OCI-LY7 (cell line): ENCODE measurements at regions not wholly inside any gene's neighbourhood (a gene's known extent, or its start where the extent isn't known, plus 50 kb on each side); places are given as distances from the start of the nearest gene placed in this dataset.

Source experiments
- BruUV-seq: library from RNA; stranded (reverse); fragments of 400-500 nt; replicated peaks from 2 replicates; lab custom pipeline; 2021; lab: Mats Ljungman, UMichigan
- CTCF ChIA-PET: fragments of 300-600 bp; sonication (Branson Sonifier 250); formaldehyde crosslinking; loops from one replicate; lab custom pipeline; 2022; ENCODE audit warnings: antibody characterized with exemption; ENCODE audit not compliant: unreplicated experiment; lab: Charles Lee
- POLR2A ChIA-PET: fragments of 300-600 bp; sonication (Branson Sonifier 250); formaldehyde crosslinking; loops from one replicate; lab custom pipeline; 2022; ENCODE audit warnings: antibody characterized with exemption; lab: Charles Lee
- DNase-seq: peaks from one replicate; pipeline ENCODE4 v3.0.0-alpha.2; 2015; ENCODE audit warnings: low spot score
- H2AFZ ChIP-seq: fragments of 200-600 bp; sonication (generic), shearing (Covaris generic); 2 replicates; pipeline ENCODE4 v1.6.1; 2014; ENCODE audit warnings: mild to moderate bottlenecking, antibody characterized with exemption, low read length, moderate library complexity
- H3K27ac ChIP-seq: fragments of 200-600 bp; sonication (generic); 2 replicates; pipeline ENCODE4 v1.5.1; 2014; ENCODE audit warnings: mixed run types, low read depth, mild to moderate bottlenecking, moderate library complexity, low read length, inconsistent platforms; ENCODE audit not compliant: poor library complexity, severe bottlenecking
- H3K36me3 ChIP-seq: fragments of 200-600 bp; sonication (generic); 2 replicates; pipeline ENCODE4 v1.6.1; 2014; ENCODE audit warnings: mild to moderate bottlenecking, antibody characterized with exemption, low read length, moderate library complexity, mixed read lengths; ENCODE audit not compliant: insufficient read depth
- H3K4me1 ChIP-seq: fragments of 200-600 bp; sonication (generic); 2 replicates; pipeline ENCODE4 v1.5.1; 2014; ENCODE audit warnings: mild to moderate bottlenecking, low read length; ENCODE audit not compliant: insufficient read depth, poor library complexity, severe bottlenecking
- H3K4me2 ChIP-seq: fragments of 200-600 bp; sonication (generic); 2 replicates; pipeline ENCODE4 v1.6.1; 2014; ENCODE audit warnings: mild to moderate bottlenecking, low read length
- H3K4me3 ChIP-seq: fragments of 200-600 bp; sonication (generic); 2 replicates; pipeline ENCODE4 v1.5.1; 2014; ENCODE audit warnings: mild to moderate bottlenecking, low read depth, low read length; ENCODE audit not compliant: poor library complexity, severe bottlenecking
- H3K79me2 ChIP-seq: fragments of 200-600 bp; sonication (generic); 2 replicates; pipeline ENCODE4 v1.6.1; 2016; ENCODE audit warnings: low read depth, mild to moderate bottlenecking, low read length, moderate library complexity, mixed read lengths; ENCODE audit not compliant: insufficient read depth
- H3K9me2 ChIP-seq: fragments of 200-600 bp; sonication (generic); 2 replicates; pipeline ENCODE4 v1.6.1; 2016; ENCODE audit warnings: mild to moderate bottlenecking, low read length, mixed read lengths; ENCODE audit not compliant: insufficient read depth
- H3K9me3 ChIP-seq: fragments of 200-600 bp; sonication (generic); 2 replicates; pipeline ENCODE4 v1.6.1; 2014; ENCODE audit warnings: mild to moderate bottlenecking, mixed run types, low read length, mixed read lengths
- H4K20me1 ChIP-seq: fragments of 200-600 bp; sonication (generic); 2 replicates; pipeline ENCODE4 v1.6.1; 2014; ENCODE audit warnings: mild to moderate bottlenecking, antibody characterized with exemption, low read length, moderate library complexity, mixed read lengths; ENCODE audit not compliant: insufficient read depth
- CTCF ChIP-seq: fragments of 200-600 bp; sonication (generic); conservative IDR thresholded peaks from 2 replicates; pipeline ENCODE4 v1.5.1; 2014; ENCODE audit warnings: mild to moderate bottlenecking, antibody characterized with exemption, low read length, moderate library complexity, mixed read lengths
- EZH2phosphoT487 ChIP-seq: fragments of 200-600 bp; sonication (generic); IDR thresholded peaks from 2 replicates; pipeline ENCODE4 v1.6.1; 2018; ENCODE audit warnings: low read depth, borderline replicate concordance, mild to moderate bottlenecking, mixed run types, antibody characterized with exemption, low read length, moderate library complexity, mixed read lengths
- intact Hi-C: fragments of 100-400 bp; cut with micrococcal nuclease; formaldehyde crosslinking; loops from one replicate; pipeline ENCODE4 v1.10.0; 2022; ENCODE audit not compliant: unreplicated experiment

GRCh38 chr7:31253532-31253931 lies 87.0 kb downstream of the NEUROD6 start:
- no peaks in the 10 kb centered on the region for H3K36me3 ChIP-seq
- no peaks in the 10 kb centered on the region for H4K20me1 ChIP-seq
- H3K4me1 ChIP-seq, result no peaks in the 10 kb centered on the region
- no peaks in the 10 kb centered on the region for H3K79me2 ChIP-seq
- TF ChIP-seq CTCF (no peak), EZH2phosphoT487 (no peak)
- H3K27ac ChIP-seq, result no peak overlapping the region
- no peak for DNase-seq
- no TSS peak for BruUV-seq
- no peak overlapping the region for H3K4me2 ChIP-seq
- CTCF ChIA-PET, result no interaction called here
- no peak overlapping the region for H2AFZ ChIP-seq
- POLR2A ChIA-PET, result interaction anchor here (0.7 kb wide), 1 partner anchor 560 kb away, joined by 3 read pairs; no protein-coding TSS in a partner anchor
- H3K4me3 ChIP-seq, result no peak overlapping the region
- no peaks in the 10 kb centered on the region for H3K9me2 ChIP-seq
- intact Hi-C loops, result no loop called here
- no peaks in the 10 kb centered on the region for H3K9me3 ChIP-seq

GRCh38 chr7:31251441-31251840 lies 89.1 kb downstream of the NEUROD6 start:
- BruUV-seq, result no TSS peak
- Histone ChIP-seq H3K9me3 (no peaks in the 10 kb centered on the region), H3K9me2 (no peaks in the 10 kb centered on the region), H3K4me2 (no peak overlapping the region), H2AFZ (no peak overlapping the region), H3K27ac (no peak overlapping the region), H4K20me1 (no peaks in the 10 kb centered on the region), H3K4me3 (no peak overlapping the region), H3K79me2 (no peaks in the 10 kb centered on the region), H3K4me1 (no peaks in the 10 kb centered on the region), H3K36me3 (no peaks in the 10 kb centered on the region)
- no peak for DNase-seq
- ChIA-PET POLR2A (no interaction called here), CTCF (no interaction called here)
- TF ChIP-seq CTCF (no peak), EZH2phosphoT487 (no peak)
- intact Hi-C loops, result no loop called here

- no peaks in the 10 kb centered on the region for H3K36me3 ChIP-seq
- intact Hi-C loops, result no loop called here
- H3K79me2 ChIP-seq, result no peaks in the 10 kb centered on the region
- no peaks in the 10 kb centered on the region for H3K9me3 ChIP-seq
- H3K4me3 ChIP-seq, result no peak overlapping the region
- H2AFZ ChIP-seq, result no peak overlapping the region
- BruUV-seq, result no TSS peak
- no peaks in the 10 kb centered on the region for H3K4me1 ChIP-seq
- H4K20me1 ChIP-seq, result no peaks in the 10 kb centered on the region
- H3K4me2 ChIP-seq, result no peak overlapping the region
- H3K9me2 ChIP-seq, result no peaks in the 10 kb centered on the region
- TF ChIP-seq EZH2phosphoT487 (no peak), CTCF (no peak)
- ChIA-PET POLR2A (no interaction called here), CTCF (no interaction called here)
- H3K27ac ChIP-seq, result no peak overlapping the region
- DNase-seq, result no peak
These were observed 90.9 kb downstream of the NEUROD6 start for GRCh38 chr7:31249671-31250070.
